ENCODE measurements at regions not wholly inside any gene's neighbourhood (a gene's known extent, or its start where the extent isn't known, plus 50 kb on each side); places are given as distances from the start of the nearest gene placed in this dataset.

GRCh38 chr12:93191423-93191822, 186.3 kb upstream of the NUDT4 start:
- no peak for TF ChIP-seq RAD21 (conservative IDR thresholded peaks at IDR 0.05)
- TF ChIP-seq REST (IDR thresholded peaks at IDR 0.05; ENCODE audit: borderline replicate concordance) = no peak
- no peak for TF ChIP-seq MXI1 (conservative IDR thresholded peaks at IDR 0.05; ENCODE audit: poor library complexity, severe bottlenecking)
- TF ChIP-seq EP300 (conservative IDR thresholded peaks at IDR 0.05; ENCODE audit: poor library complexity, severe bottlenecking) = no peak
- no peak for TF ChIP-seq CTCF (IDR thresholded peaks at IDR 0.05; ENCODE audit: poor library complexity, severe bottlenecking)
- no peak for TF ChIP-seq EZH2 (IDR thresholded peaks at IDR 0.05; ENCODE audit: borderline replicate concordance, insufficient read depth, low read length, poor library complexity, severe bottlenecking)
- no peak for TF ChIP-seq SMC3 (conservative IDR thresholded peaks at IDR 0.05; ENCODE audit: poor library complexity)
- TF ChIP-seq TAF1 (IDR thresholded peaks at IDR 0.05; ENCODE audit: low read depth) = no peak
- no peak for TF ChIP-seq POLR2AphosphoS5 (IDR thresholded peaks at IDR 0.05)
- no peak overlapping the region for H3K4me3 ChIP-seq (ENCODE audit: low read length)
- no peaks in the 10 kb centered on the region for H3K79me2 ChIP-seq (replicated peaks; ENCODE audit: insufficient read depth, low read length)
- H4K20me1 ChIP-seq (ENCODE audit: insufficient read depth) = no peaks in the 10 kb centered on the region
- H2AFZ ChIP-seq (ENCODE audit: low read depth, low read length) = no peak overlapping the region
- H3K9me2 ChIP-seq (ENCODE audit: insufficient read depth, low read length) = no peaks in the 10 kb centered on the region
- no peak overlapping the region for H3K4me2 ChIP-seq (ENCODE audit: low read length)
- H3K9ac ChIP-seq (ENCODE audit: low read length) = no peak overlapping the region
- no peaks in the 10 kb centered on the region for H3K36me3 ChIP-seq (ENCODE audit: insufficient read depth, low read length)
- no peaks in the 10 kb centered on the region for H3F3A ChIP-seq (ENCODE audit: insufficient read depth, low read length, poor library complexity, severe bottlenecking)
- no peak overlapping the region for H3K27ac ChIP-seq (ENCODE audit: low read length)
- H3K9me3 ChIP-seq (ENCODE audit: low read length) = no peaks in the 10 kb centered on the region
- H3K27me3 ChIP-seq (ENCODE audit: insufficient read depth, low read depth, low read length) = no peaks in the 10 kb centered on the region

- Histone ChIP-seq H3K9me3 (ENCODE audit: low read length) (no peaks in the 10 kb centered on the region), H3K79me2 (replicated peaks; ENCODE audit: insufficient read depth, low read length) (no peaks in the 10 kb centered on the region), H3K27me3 (ENCODE audit: insufficient read depth, low read depth, low read length) (no peaks in the 10 kb centered on the region), H3K4me2 (ENCODE audit: low read length) (no peak overlapping the region), H3F3A (ENCODE audit: insufficient read depth, low read length, poor library complexity, severe bottlenecking) (no peaks in the 10 kb centered on the region), H4K20me1 (ENCODE audit: insufficient read depth) (no peaks in the 10 kb centered on the region), H3K9ac (ENCODE audit: low read length) (no peak overlapping the region), H2AFZ (ENCODE audit: low read depth, low read length) (no peak overlapping the region), H3K9me2 (ENCODE audit: insufficient read depth, low read length) (no peaks in the 10 kb centered on the region), H3K4me3 (ENCODE audit: low read length) (no peak overlapping the region), H3K36me3 (ENCODE audit: insufficient read depth, low read length) (no peaks in the 10 kb centered on the region), H3K27ac (ENCODE audit: low read length) (no peak overlapping the region)
- TF ChIP-seq RAD21 (conservative IDR thresholded peaks at IDR 0.05) (no peak), TAF1 (IDR thresholded peaks at IDR 0.05; ENCODE audit: low read depth) (no peak), POLR2AphosphoS5 (IDR thresholded peaks at IDR 0.05) (no peak), SMC3 (conservative IDR thresholded peaks at IDR 0.05; ENCODE audit: poor library complexity) (no peak), MXI1 (conservative IDR thresholded peaks at IDR 0.05; ENCODE audit: poor library complexity, severe bottlenecking) (no peak), REST (IDR thresholded peaks at IDR 0.05; ENCODE audit: borderline replicate concordance) (no peak), EP300 (conservative IDR thresholded peaks at IDR 0.05; ENCODE audit: poor library complexity, severe bottlenecking) (no peak), CTCF (IDR thresholded peaks at IDR 0.05; ENCODE audit: poor library complexity, severe bottlenecking) (no peak), EZH2 (IDR thresholded peaks at IDR 0.05; ENCODE audit: borderline replicate concordance, insufficient read depth, low read length, poor library complexity, severe bottlenecking) (no peak)
These were observed 185.8 kb upstream of the NUDT4 start for GRCh38 chr12:93191956-93192355.

Data from neural cell (in vitro differentiated cells).